K562 (cell line): ENCODE measurements at regions not wholly inside any gene's neighbourhood (a gene's known extent, or its start where the extent isn't known, plus 50 kb on each side); places are given as distances from the start of the nearest gene placed in this dataset.
A peak's percentile ranks its signal among the peaks of the same experiment; 100 is the strongest.

ENCODE experiments used
- ARID1B ChIP-seq: fragments of 450-650 bp; IDR thresholded peaks from 2 replicates; pipeline ENCODE4 v1.6.1; 2016; ENCODE audit warnings: antibody characterized with exemption, mild to moderate bottlenecking, inconsistent platforms
- ATF2 ChIP-seq: sonication (generic); formaldehyde crosslinking; IDR thresholded peaks from 2 replicates; pipeline ENCODE4 v1.8.1; 2022; ENCODE audit warnings: missing genetic modification reagents
- CBFA2T3 ChIP-seq: fragments of 450-650 bp; IDR thresholded peaks from 2 replicates; pipeline ENCODE4 v1.6.1; 2017
- FOXA3 ChIP-seq, 2 experiments: fragments of 450-650 bp in 1 of 2; sonication (generic) in 1 of 2; formaldehyde crosslinking; IDR thresholded peaks in 1 of 2; conservative IDR thresholded peaks in 1 of 2; 2 replicates each; pipeline versions ENCODE4 v1.4.0 to v1.8.0; 2020 to 2022; ENCODE audit warnings: mild to moderate bottlenecking in 2 of 2, missing genetic modification reagents in 1 of 2
- HMGN3 ChIP-seq: IDR thresholded peaks from 2 replicates; pipeline ENCODE4 v1.6.1; 2011; ENCODE audit warnings: borderline replicate concordance, low read depth, mild to moderate bottlenecking, mixed read lengths, low read length; ENCODE audit not compliant: insufficient read length; ENCODE audit errors: extremely low read depth
- LARP7 ChIP-seq: fragments of 450-650 bp; IDR thresholded peaks from 2 replicates; pipeline ENCODE4 v1.6.1; 2016
- MTA2 ChIP-seq: fragments of 450-650 bp; IDR thresholded peaks from 2 replicates; pipeline ENCODE4 v1.6.1; 2016; ENCODE audit warnings: low read depth
- PBX2 ChIP-seq, 2 experiments: IDR thresholded peaks in 1 of 2; conservative IDR thresholded peaks in 1 of 2; 2 replicates each; pipeline ENCODE4 v1.6.1; 2016; ENCODE audit warnings: low read depth in 2 of 2, mild to moderate bottlenecking in 1 of 2, missing compliant biosample characterization in 1 of 2, missing genetic modification characterization in 1 of 2, moderate library complexity in 1 of 2
- RBM17 ChIP-seq: fragments of 200-400 bp; formaldehyde crosslinking; IDR thresholded peaks from 2 replicates; pipeline ENCODE4 v1.6.1; 2017; ENCODE audit warnings: low read depth, mild to moderate bottlenecking, low read length, borderline replicate concordance
- TEAD4 ChIP-seq, 2 experiments: sonication (generic) in 1 of 2; formaldehyde crosslinking in 1 of 2; IDR thresholded peaks; 2 replicates each; pipeline versions ENCODE4 v1.6.1 to v1.8.0; 2012 to 2022; ENCODE audit warnings: borderline replicate concordance in 1 of 2, inconsistent platforms in 1 of 2, low read length in 1 of 2, mild to moderate bottlenecking in 1 of 2, missing genetic modification reagents in 1 of 2
- ZBTB40 ChIP-seq, 2 experiments: fragments of 450-650 bp in 1 of 2; sonication (generic) in 1 of 2; formaldehyde crosslinking in 1 of 2; IDR thresholded peaks; 2 replicates each; pipeline versions ENCODE4 v1.7.1 to v1.9.0; 2016 to 2022; ENCODE audit warnings: inconsistent platforms in 1 of 2, mild to moderate bottlenecking in 1 of 2, missing genetic modification reagents in 1 of 2
- ZKSCAN3 ChIP-seq: fragments of 250-450 bp; sonication (Bioruptor Pico); IDR thresholded peaks from 2 replicates; pipeline ENCODE4 v1.4.0; 2020
- ZNF263 ChIP-seq: sonication (generic); formaldehyde crosslinking; IDR thresholded peaks from 2 replicates; pipeline ENCODE4 v1.8.0; 2022; ENCODE audit warnings: mild to moderate bottlenecking, missing genetic modification reagents, borderline replicate concordance

GRCh38 chr15:37220949-37221670 lies 120.8 kb upstream of the MEIS2 start (continued):
- TF ChIP-seq ZBTB40 (IDR thresholded peaks at IDR 0.05) (no peak), ZBTB40 (CRISPR knock-in tag; IDR thresholded peaks at IDR 0.05) (no peak), HMGN3 (no peak), ZNF263 (CRISPR knock-in tag) (no peak), MTA2 (0 out of 2 replicates have a peak, but pooled peaks have one; percentile 23), ATF2 (no peak), ARID1B (peak; percentile 66), CBFA2T3 (peak; percentile 41), FOXA3 (CRISPR knock-in tag; conservative IDR thresholded peaks at IDR 0.05 in 1 of 2, IDR thresholded peaks at IDR 0.05 in 1 of 2) (peak in 1 of 2 experiments; percentile 57; a peak in 1 of 4 replicates), ZKSCAN3 (CRISPR knock-in tag) (no peak), LARP7 (no peak), PBX2 (CRISPR knock-in tag; IDR thresholded peaks at IDR 0.05; ENCODE audit: low read depth) (no peak), PBX2 (tag; conservative IDR thresholded peaks at IDR 0.05; ENCODE audit: low read depth) (peak; percentile 92), TEAD4 (IDR thresholded peaks at IDR 0.05; ENCODE audit: low read length) (peak; percentile 76; the same call in 1 of the 2 replicates), TEAD4 (CRISPR knock-in tag; IDR thresholded peaks at IDR 0.05; ENCODE audit: borderline replicate concordance) (no peak), RBM17 (no peak)
